CD4-positive, alpha-beta T cell (primary cell): ENCODE measurements at regions not wholly inside any gene's neighbourhood (a gene's known extent, or its start where the extent isn't known, plus 50 kb on each side); places are given as distances from the start of the nearest gene placed in this dataset.

Experiments used
- ATAC-seq: fragments of 200-7000 bp; cut with Tn5 transposase; one replicate; pipeline ENCODE4 v1.10.0; 2022; ENCODE audit warnings: mild to moderate bottlenecking; ENCODE audit not compliant: poor library complexity
- CTCF ChIA-PET: fragments of 350-600 bp; sonication (Branson Sonifier 250); formaldehyde crosslinking; loops from one replicate; lab custom pipeline; 2021; ENCODE audit warnings: antibody characterized with exemption, inconsistent platforms; lab: Charles Lee
- POLR2A ChIA-PET: fragments of 350-600 bp; sonication (Branson Sonifier 250); formaldehyde crosslinking; loops from one replicate; lab custom pipeline; 2021; ENCODE audit warnings: antibody characterized with exemption, inconsistent platforms; lab: Charles Lee
- DNase-seq, 14 experiments: peaks; one replicate each; pipeline ENCODE4 v3.0.0-alpha.2; 2013 to 2020; ENCODE audit warnings: mixed read lengths in 2 of 14
- H3K27ac ChIP-seq, 2 donors: one replicate each; pipeline versions ENCODE4 v1.5.1 to v1.7.0; 2013; ENCODE audit warnings: low read length in 2 of 2, low read depth in 1 of 2, mild to moderate bottlenecking in 1 of 2
- H3K27me3 ChIP-seq, 2 experiments: 1 replicate in 1 of 2; 2 replicates in 1 of 2; pipeline versions ENCODE4 v1.6.1 to v1.7.0; 2013; ENCODE audit warnings: low read length in 2 of 2, control low read depth in 1 of 2, mild to moderate bottlenecking in 1 of 2, moderate library complexity in 1 of 2; ENCODE audit not compliant: insufficient read depth in 2 of 2, control insufficient read depth in 1 of 2
- H3K36me3 ChIP-seq: one replicate; pipeline ENCODE4 v1.6.1; 2013; ENCODE audit warnings: low read length, control low read depth; ENCODE audit not compliant: insufficient read depth
- H3K4me1 ChIP-seq: one replicate; pipeline ENCODE4 v1.6.1; 2013; ENCODE audit warnings: low read length, control low read depth; ENCODE audit not compliant: insufficient read depth
- H3K4me3 ChIP-seq: one replicate; pipeline ENCODE4 v1.5.1; 2013; ENCODE audit warnings: mild to moderate bottlenecking, low read length, moderate library complexity
- H3K9me3 ChIP-seq, 2 experiments: 1 replicate in 1 of 2; 2 replicates in 1 of 2; pipeline versions ENCODE4 v1.6.1 to v1.7.0; 2013; ENCODE audit warnings: low read length in 2 of 2, mild to moderate bottlenecking in 2 of 2, control low read depth in 1 of 2, moderate library complexity in 1 of 2; ENCODE audit not compliant: control insufficient read depth in 1 of 2, insufficient read depth in 1 of 2
- H3K27ac Mint-ChIP-seq: one replicate; pipeline ENCODE4 v1.8.0; 2020; ENCODE audit warnings: mixed read lengths
- H3K27me3 Mint-ChIP-seq: one replicate; pipeline ENCODE4 v1.8.0; 2021; ENCODE audit warnings: mixed read lengths
- H3K36me3 Mint-ChIP-seq: one replicate; pipeline ENCODE4 v1.8.0; 2021; ENCODE audit warnings: low read depth, mixed read lengths
- H3K4me1 Mint-ChIP-seq: one replicate; pipeline ENCODE4 v1.8.0; 2021; ENCODE audit warnings: low read depth, mixed read lengths
- H3K4me3 Mint-ChIP-seq: one replicate; pipeline ENCODE4 v1.8.0; 2020; ENCODE audit warnings: mild to moderate bottlenecking, mixed read lengths
- H3K9me3 Mint-ChIP-seq: one replicate; pipeline ENCODE4 v1.8.0; 2020; ENCODE audit warnings: mixed read lengths
- CTCF ChIP-seq: fragments of 200-600 bp; IDR thresholded peaks from one replicate; pipeline ENCODE4 v1.8.0; 2022; ENCODE audit warnings: antibody characterized with exemption, mild to moderate bottlenecking
- intact Hi-C, 2 experiments: fragments of 100-400 bp; cut with DNase I in 1 of 2; cut with micrococcal nuclease in 1 of 2; formaldehyde crosslinking; loops; one replicate each; pipeline versions ENCODE4 v1.15.1 to v1.9.0; 2023 to 2025; cut with DNase I, micrococcal nuclease

DNA sequence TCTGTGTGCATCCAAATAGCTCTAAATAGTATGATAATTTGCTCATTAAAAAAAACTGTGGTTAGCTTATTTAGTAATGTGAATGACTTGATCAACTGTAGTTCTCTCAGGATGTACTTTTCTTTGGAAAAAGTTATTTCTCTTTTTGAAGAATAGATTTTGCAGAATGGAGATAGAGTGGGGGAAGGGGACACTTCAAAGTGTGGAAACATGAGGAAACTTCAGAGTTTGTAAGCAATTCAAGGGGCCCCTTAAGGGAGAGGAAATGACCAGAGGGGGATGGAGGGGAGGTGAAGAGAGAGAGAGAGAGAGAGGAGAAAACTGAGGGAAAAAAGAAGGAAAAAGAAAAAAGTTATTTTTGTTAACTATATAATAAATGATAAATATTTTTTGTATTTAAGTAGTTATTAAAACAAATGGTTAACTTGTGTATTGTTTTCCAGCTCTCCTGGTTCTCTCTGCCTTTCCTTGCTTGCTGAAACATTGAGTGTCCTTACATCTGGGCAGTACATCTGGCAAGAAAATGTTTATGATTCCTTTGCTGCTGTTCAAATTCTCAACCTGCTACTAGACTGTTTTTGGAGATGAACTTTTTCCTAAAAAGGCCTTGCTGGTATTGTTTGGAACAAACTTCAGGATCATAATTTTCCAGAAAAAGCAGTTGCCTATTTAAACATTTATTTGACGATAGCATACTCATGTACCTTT is 497.5 kb upstream of the CITED2 start:
- no peak for TF ChIP-seq CTCF
- H3K27ac Mint-ChIP-seq: no peak overlapping the region

GRCh38 chr6:139871165-139871710 is 496.8 kb upstream of the CITED2 start:
- ATAC-seq: no peak
- no peak for TF ChIP-seq CTCF
- H3K4me3 Mint-ChIP-seq: no peak overlapping the region
- Histone ChIP-seq H3K9me3 (no peaks in the 10 kb centered on the region), H3K27me3 (no peaks in the 10 kb centered on the region), H3K27ac (no peak overlapping the region), H3K4me3 (no peak overlapping the region), H3K4me1 (no peaks in the 10 kb centered on the region), H3K36me3 (no peaks in the 10 kb centered on the region)
- intact Hi-C loops: no loop called here
- ChIA-PET CTCF (no interaction called here), POLR2A (no interaction called here)
- H3K4me1 Mint-ChIP-seq: no peaks in the 10 kb centered on the region
- H3K9me3 Mint-ChIP-seq: no peaks in the 10 kb centered on the region
- no peak overlapping the region for H3K27ac Mint-ChIP-seq
- H3K36me3 Mint-ChIP-seq: no peaks in the 10 kb centered on the region
- DNase-seq: no peak
- no peaks in the 10 kb centered on the region for H3K27me3 Mint-ChIP-seq

More for the DNA sequence above, 497.5 kb upstream of the CITED2 start:
- no peak overlapping the region for H3K4me3 ChIP-seq
- Mint-ChIP-seq H3K4me3 (no peak overlapping the region), H3K36me3 (no peaks in the 10 kb centered on the region), H3K9me3 (no peaks in the 10 kb centered on the region), H3K4me1 (no peaks in the 10 kb centered on the region), H3K27me3 (no peaks in the 10 kb centered on the region)
- CTCF ChIA-PET: no interaction called here
- H3K27me3 ChIP-seq: no peaks in the 10 kb centered on the region
- ATAC-seq (no peak), DNase-seq (no peak)
- no peaks in the 10 kb centered on the region for H3K4me1 ChIP-seq
- POLR2A ChIA-PET: no interaction called here
- no peak overlapping the region for H3K27ac ChIP-seq
- no peaks in the 10 kb centered on the region for H3K9me3 ChIP-seq
- no peaks in the 10 kb centered on the region for H3K36me3 ChIP-seq
- intact Hi-C loops: no loop called here

- Mint-ChIP-seq H3K27ac (no peak overlapping the region), H3K4me3 (no peak overlapping the region), H3K27me3 (no peaks in the 10 kb centered on the region), H3K4me1 (no peaks in the 10 kb centered on the region), H3K9me3 (no peaks in the 10 kb centered on the region), H3K36me3 (no peaks in the 10 kb centered on the region)
- no peak for TF ChIP-seq CTCF
- H3K4me1 ChIP-seq: no peaks in the 10 kb centered on the region
- intact Hi-C loops: no loop called here
- DNase-seq (no peak), ATAC-seq (no peak)
- H3K4me3 ChIP-seq: no peak overlapping the region
- CTCF ChIA-PET: no interaction called here
- H3K36me3 ChIP-seq: no peaks in the 10 kb centered on the region
- no peak overlapping the region for H3K27ac ChIP-seq
- no peaks in the 10 kb centered on the region for H3K27me3 ChIP-seq
- H3K9me3 ChIP-seq: no peaks in the 10 kb centered on the region
- POLR2A ChIA-PET: no interaction called here
Observed at GRCh38 chr6:139868576-139868975, 494.1 kb upstream of the CITED2 start.
